OCI-LY3 (cell line): ENCODE measurements at regions not wholly inside any gene's neighbourhood (a gene's known extent, or its start where the extent isn't known, plus 50 kb on each side); places are given as distances from the start of the nearest gene placed in this dataset.

Experiments
- EZH2phosphoT487 ChIP-seq: fragments of 200-600 bp; shearing (Covaris generic); IDR thresholded peaks from 2 replicates; pipeline ENCODE4 v1.6.1; 2018; ENCODE audit warnings: antibody characterized with exemption, mixed run types, low read depth
- TF ChIP-seq, protein P1 (sequence below): fragments of 200-600, 300-600 bp; sonication (generic); IDR thresholded peaks from 2 replicates; pipeline ENCODE4 v1.5.1; 2014; ENCODE audit warnings: antibody characterized with exemption, low read length, low read depth

DNA sequence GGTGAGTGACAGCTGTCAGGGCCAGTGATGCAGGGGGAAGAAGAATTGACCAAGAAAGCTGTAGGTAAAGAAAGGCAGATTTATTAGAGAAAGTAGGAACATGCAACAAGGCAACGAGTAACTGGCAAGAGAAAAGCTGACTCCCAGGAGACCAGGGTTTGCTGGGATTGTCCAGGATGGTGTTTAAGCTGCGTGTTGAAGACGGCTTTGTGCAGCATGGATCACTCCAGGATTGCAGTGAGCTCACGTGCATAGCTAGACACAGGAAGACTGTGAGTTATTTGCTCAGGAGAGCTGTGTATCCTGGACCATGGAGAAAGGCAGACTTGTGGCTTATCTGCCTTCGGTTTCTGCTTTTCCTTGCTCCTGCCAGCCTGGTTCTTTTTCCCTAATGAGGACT is 87.6 kb downstream of the TTLL2 start:
- no peak for TF ChIP-seq EZH2phosphoT487
- TF ChIP-seq, protein P1, sequence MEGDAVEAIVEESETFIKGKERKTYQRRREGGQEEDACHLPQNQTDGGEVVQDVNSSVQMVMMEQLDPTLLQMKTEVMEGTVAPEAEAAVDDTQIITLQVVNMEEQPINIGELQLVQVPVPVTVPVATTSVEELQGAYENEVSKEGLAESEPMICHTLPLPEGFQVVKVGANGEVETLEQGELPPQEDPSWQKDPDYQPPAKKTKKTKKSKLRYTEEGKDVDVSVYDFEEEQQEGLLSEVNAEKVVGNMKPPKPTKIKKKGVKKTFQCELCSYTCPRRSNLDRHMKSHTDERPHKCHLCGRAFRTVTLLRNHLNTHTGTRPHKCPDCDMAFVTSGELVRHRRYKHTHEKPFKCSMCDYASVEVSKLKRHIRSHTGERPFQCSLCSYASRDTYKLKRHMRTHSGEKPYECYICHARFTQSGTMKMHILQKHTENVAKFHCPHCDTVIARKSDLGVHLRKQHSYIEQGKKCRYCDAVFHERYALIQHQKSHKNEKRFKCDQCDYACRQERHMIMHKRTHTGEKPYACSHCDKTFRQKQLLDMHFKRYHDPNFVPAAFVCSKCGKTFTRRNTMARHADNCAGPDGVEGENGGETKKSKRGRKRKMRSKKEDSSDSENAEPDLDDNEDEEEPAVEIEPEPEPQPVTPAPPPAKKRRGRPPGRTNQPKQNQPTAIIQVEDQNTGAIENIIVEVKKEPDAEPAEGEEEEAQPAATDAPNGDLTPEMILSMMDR = no peak
